ENCODE measurements at regions not wholly inside any gene's neighbourhood (a gene's known extent, or its start where the extent isn't known, plus 50 kb on each side); places are given as distances from the start of the nearest gene placed in this dataset.

GRCh38 chr1:14334336-14335176, 263.9 kb upstream of the KAZN start:
- no peak for TF ChIP-seq TCF12 (IDR thresholded peaks at IDR 0.05; ENCODE audit: low read depth)
- TF ChIP-seq NFIC (IDR thresholded peaks at IDR 0.05) = no peak
- no peak for TF ChIP-seq CEBPB (IDR thresholded peaks at IDR 0.05)
- no peak for TF ChIP-seq MAX (IDR thresholded peaks at IDR 0.05)
- TF ChIP-seq TEAD4 (IDR thresholded peaks at IDR 0.05) = no peak
- no peak for TF ChIP-seq TAF1 (IDR thresholded peaks at IDR 0.05; ENCODE audit: low read depth)
- no peak for TF ChIP-seq RAD21 (IDR thresholded peaks at IDR 0.05; ENCODE audit: low read depth)
- TF ChIP-seq YY1 (IDR thresholded peaks at IDR 0.05; ENCODE audit: low read depth) = no peak
- no peak for TF ChIP-seq EGR1 (IDR thresholded peaks at IDR 0.05)
- no peak for TF ChIP-seq ZBTB7A (IDR thresholded peaks at IDR 0.05; ENCODE audit: low read depth)
- TF ChIP-seq FOXM1 (IDR thresholded peaks at IDR 0.05; ENCODE audit: borderline replicate concordance, low read depth) = no peak
- TF ChIP-seq USF1 (IDR thresholded peaks at IDR 0.05) = no peak
- no peak for TF ChIP-seq EP300 (IDR thresholded peaks at IDR 0.05; ENCODE audit: borderline replicate concordance)
- TF ChIP-seq, protein P1, sequence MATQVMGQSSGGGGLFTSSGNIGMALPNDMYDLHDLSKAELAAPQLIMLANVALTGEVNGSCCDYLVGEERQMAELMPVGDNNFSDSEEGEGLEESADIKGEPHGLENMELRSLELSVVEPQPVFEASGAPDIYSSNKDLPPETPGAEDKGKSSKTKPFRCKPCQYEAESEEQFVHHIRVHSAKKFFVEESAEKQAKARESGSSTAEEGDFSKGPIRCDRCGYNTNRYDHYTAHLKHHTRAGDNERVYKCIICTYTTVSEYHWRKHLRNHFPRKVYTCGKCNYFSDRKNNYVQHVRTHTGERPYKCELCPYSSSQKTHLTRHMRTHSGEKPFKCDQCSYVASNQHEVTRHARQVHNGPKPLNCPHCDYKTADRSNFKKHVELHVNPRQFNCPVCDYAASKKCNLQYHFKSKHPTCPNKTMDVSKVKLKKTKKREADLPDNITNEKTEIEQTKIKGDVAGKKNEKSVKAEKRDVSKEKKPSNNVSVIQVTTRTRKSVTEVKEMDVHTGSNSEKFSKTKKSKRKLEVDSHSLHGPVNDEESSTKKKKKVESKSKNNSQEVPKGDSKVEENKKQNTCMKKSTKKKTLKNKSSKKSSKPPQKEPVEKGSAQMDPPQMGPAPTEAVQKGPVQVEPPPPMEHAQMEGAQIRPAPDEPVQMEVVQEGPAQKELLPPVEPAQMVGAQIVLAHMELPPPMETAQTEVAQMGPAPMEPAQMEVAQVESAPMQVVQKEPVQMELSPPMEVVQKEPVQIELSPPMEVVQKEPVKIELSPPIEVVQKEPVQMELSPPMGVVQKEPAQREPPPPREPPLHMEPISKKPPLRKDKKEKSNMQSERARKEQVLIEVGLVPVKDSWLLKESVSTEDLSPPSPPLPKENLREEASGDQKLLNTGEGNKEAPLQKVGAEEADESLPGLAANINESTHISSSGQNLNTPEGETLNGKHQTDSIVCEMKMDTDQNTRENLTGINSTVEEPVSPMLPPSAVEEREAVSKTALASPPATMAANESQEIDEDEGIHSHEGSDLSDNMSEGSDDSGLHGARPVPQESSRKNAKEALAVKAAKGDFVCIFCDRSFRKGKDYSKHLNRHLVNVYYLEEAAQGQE (IDR thresholded peaks at IDR 0.05; ENCODE audit: low read depth) = no peak
- TF ChIP-seq CREB1 (IDR thresholded peaks at IDR 0.05; ENCODE audit: low read depth) = no peak

- TF ChIP-seq FOXM1 (IDR thresholded peaks at IDR 0.05; ENCODE audit: borderline replicate concordance, low read depth) (no peak), MAX (IDR thresholded peaks at IDR 0.05) (no peak), EP300 (IDR thresholded peaks at IDR 0.05; ENCODE audit: borderline replicate concordance) (no peak), TCF12 (IDR thresholded peaks at IDR 0.05; ENCODE audit: low read depth) (no peak), NFIC (IDR thresholded peaks at IDR 0.05) (no peak), YY1 (IDR thresholded peaks at IDR 0.05; ENCODE audit: low read depth) (no peak), EGR1 (IDR thresholded peaks at IDR 0.05) (no peak), CEBPB (IDR thresholded peaks at IDR 0.05) (no peak)
Observed at GRCh38 chr1:14338509-14338908, 260.0 kb upstream of the KAZN start.

DNA sequence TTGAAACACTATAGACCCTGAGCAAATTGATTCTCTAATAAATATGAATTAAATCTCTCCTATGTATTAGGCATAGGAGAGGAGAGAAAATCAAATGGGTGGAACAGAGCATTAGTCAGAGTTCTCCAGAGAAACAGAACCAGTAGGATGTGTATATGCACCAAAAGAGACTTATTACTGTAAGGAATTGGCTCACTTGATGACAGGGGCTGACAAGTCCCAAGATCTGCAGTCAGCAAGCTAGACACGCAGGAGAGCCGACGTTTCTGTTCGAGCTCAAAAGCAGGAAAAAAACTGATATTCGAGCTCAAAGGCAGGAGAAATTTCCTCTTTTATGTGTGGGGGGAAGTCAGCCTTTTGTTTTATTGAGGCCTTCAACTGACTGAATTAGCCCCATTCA, 259.2 kb upstream of the KAZN start:
- no peak for TF ChIP-seq YY1 (IDR thresholded peaks at IDR 0.05; ENCODE audit: low read depth)
- no peak for TF ChIP-seq MAX (IDR thresholded peaks at IDR 0.05)
- TF ChIP-seq ZBTB7A (IDR thresholded peaks at IDR 0.05; ENCODE audit: low read depth) = no peak
- TF ChIP-seq, protein P1 (IDR thresholded peaks at IDR 0.05; ENCODE audit: low read depth) = no peak
- TF ChIP-seq USF1 (IDR thresholded peaks at IDR 0.05) = no peak
- TF ChIP-seq FOXM1 (IDR thresholded peaks at IDR 0.05; ENCODE audit: borderline replicate concordance, low read depth) = no peak
- TF ChIP-seq NFIC (IDR thresholded peaks at IDR 0.05) = no peak
- TF ChIP-seq CREB1 (IDR thresholded peaks at IDR 0.05; ENCODE audit: low read depth) = no peak
- TF ChIP-seq RAD21 (IDR thresholded peaks at IDR 0.05; ENCODE audit: low read depth) = no peak
- TF ChIP-seq EP300 (IDR thresholded peaks at IDR 0.05; ENCODE audit: borderline replicate concordance) = no peak
- TF ChIP-seq TAF1 (IDR thresholded peaks at IDR 0.05; ENCODE audit: low read depth) = no peak
- no peak for TF ChIP-seq CEBPB (IDR thresholded peaks at IDR 0.05)
- TF ChIP-seq TEAD4 (IDR thresholded peaks at IDR 0.05) = no peak
- TF ChIP-seq EGR1 (IDR thresholded peaks at IDR 0.05) = no peak

- TF ChIP-seq YY1 (IDR thresholded peaks at IDR 0.05; ENCODE audit: low read depth) (no peak), TAF1 (IDR thresholded peaks at IDR 0.05; ENCODE audit: low read depth) (no peak), FOXM1 (IDR thresholded peaks at IDR 0.05; ENCODE audit: borderline replicate concordance, low read depth) (no peak), ZBTB7A (IDR thresholded peaks at IDR 0.05; ENCODE audit: low read depth) (no peak), USF1 (IDR thresholded peaks at IDR 0.05) (no peak), TCF12 (IDR thresholded peaks at IDR 0.05; ENCODE audit: low read depth) (no peak), RAD21 (IDR thresholded peaks at IDR 0.05; ENCODE audit: low read depth) (no peak), CREB1 (IDR thresholded peaks at IDR 0.05; ENCODE audit: low read depth) (no peak), EGR1 (IDR thresholded peaks at IDR 0.05) (no peak)
Observed at GRCh38 chr1:14340002-14340785, 258.3 kb upstream of the KAZN start.
